Fibroblast of the aortic adventitia (primary cell): ENCODE measurements at regions not wholly inside any gene's neighbourhood (a gene's known extent, or its start where the extent isn't known, plus 50 kb on each side); places are given as distances from the start of the nearest gene placed in this dataset.

ENCODE experiments used
- DNase-seq: peaks from one replicate; pipeline ENCODE4 v3.0.0-alpha.2; 2010; ENCODE audit warnings: low read depth
- H3K4me3 ChIP-seq: 2 replicates; pipeline ENCODE4 v1.5.1; 2011; ENCODE audit warnings: low read depth, mild to moderate bottlenecking, control low read depth, low read length, moderate library complexity
- CTCF ChIP-seq: IDR thresholded peaks from 2 replicates; pipeline ENCODE4 v1.5.1; 2011; ENCODE audit warnings: mild to moderate bottlenecking, low read length, control low read depth, inconsistent platforms; ENCODE audit not compliant: insufficient read depth

GRCh38 chr2:176464886-176465564, 195.8 kb downstream of the MTX2 start:
- no peak for DNase-seq
- no peak overlapping the region for H3K4me3 ChIP-seq
- no peak for TF ChIP-seq CTCF

- no peak for TF ChIP-seq CTCF
- no peak for DNase-seq
- no peak overlapping the region for H3K4me3 ChIP-seq
Observed at GRCh38 chr2:176466918-176467452, 197.7 kb downstream of the MTX2 start.

GRCh38 chr2:176467595-176467994, 198.4 kb downstream of the MTX2 start:
- DNase-seq = no peak
- no peak overlapping the region for H3K4me3 ChIP-seq
- no peak for TF ChIP-seq CTCF

- no peak for DNase-seq
Observed at GRCh38 chr2:176468457-176469113, 199.3 kb downstream of the MTX2 start.

GRCh38 chr2:176470713-176471112, 201.5 kb downstream of the MTX2 start:
- no peak overlapping the region for H3K4me3 ChIP-seq
- DNase-seq = no peak
- TF ChIP-seq CTCF = no peak

More at GRCh38 chr2:176468457-176469113, 199.3 kb downstream of the MTX2 start:
- no peak overlapping the region for H3K4me3 ChIP-seq
- no peak for TF ChIP-seq CTCF

GRCh38 chr2:176471949-176472348, 202.7 kb downstream of the MTX2 start:
- TF ChIP-seq CTCF = no peak
- no peak for DNase-seq

More at GRCh38 chr2:176471949-176472348, 202.7 kb downstream of the MTX2 start:
- H3K4me3 ChIP-seq = no peak overlapping the region
